HEK293 (cell line): ENCODE measurements at regions not wholly inside any gene's neighbourhood (a gene's known extent, or its start where the extent isn't known, plus 50 kb on each side); places are given as distances from the start of the nearest gene placed in this dataset.

Source experiments
- CTCF ChIA-PET: fragments of 350-600 bp; formaldehyde crosslinking; extraction: SDS; loops from one replicate; lab custom pipeline; 2021; ENCODE audit warnings: antibody characterized with exemption; lab: Yijun Ruan, JAX
- POLR2A ChIA-PET: fragments of 300-600 bp; formaldehyde crosslinking; extraction: SDS; loops from one replicate; lab custom pipeline; 2020; ENCODE audit warnings: antibody characterized with exemption, inconsistent platforms; lab: Yijun Ruan, JAX
- H3K27ac ChIP-seq: fragments of 200-500 bp; sonication (Bioruptor generic); 2 replicates; pipeline ENCODE4 v1.5.1; 2014; ENCODE audit warnings: low read depth, low read length, control low read depth, inconsistent platforms; ENCODE audit errors: extremely low read depth
- H3K36me3 ChIP-seq, 2 experiments: fragments of 200-500 bp in 1 of 2; sonication (Bioruptor generic) in 1 of 2; 1 replicate in 1 of 2; 2 replicates in 1 of 2; pipeline ENCODE4 v1.5.1; 2014 to 2017; ENCODE audit warnings: inconsistent platforms in 2 of 2, low read length in 2 of 2; ENCODE audit not compliant: control insufficient read depth in 2 of 2, insufficient read depth in 1 of 2
- H3K4me1 ChIP-seq: fragments of 200-500 bp; sonication (Bioruptor generic); 2 replicates; pipeline ENCODE4 v1.5.1; 2014; ENCODE audit warnings: mild to moderate bottlenecking, low read length, inconsistent platforms; ENCODE audit not compliant: control insufficient read depth, insufficient read depth
- H3K4me3 ChIP-seq: 2 replicates; pipeline ENCODE4 v1.5.1; 2011; ENCODE audit warnings: low read depth, mild to moderate bottlenecking, control low read depth, low read length, moderate library complexity
- H3K9me3 ChIP-seq: fragments of 200-500 bp; sonication (Bioruptor generic); 2 replicates; pipeline ENCODE4 v1.5.1; 2014; ENCODE audit warnings: low read depth, low read length, inconsistent platforms; ENCODE audit not compliant: control insufficient read depth, insufficient read depth
- HOXA7 ChIP-seq: sonication (generic); formaldehyde crosslinking; IDR thresholded peaks from 2 replicates; pipeline ENCODE4 v1.8.1; 2022; ENCODE audit warnings: missing genetic modification reagents, borderline replicate concordance
- IKZF3 ChIP-seq: fragments of 450-650 bp; IDR thresholded peaks from 2 replicates; pipeline ENCODE4 v1.5.0; 2018; ENCODE audit warnings: missing biosample characterization, mild to moderate bottlenecking, missing genetic modification characterization, moderate library complexity
- INSM2 ChIP-seq: fragments of 450-650 bp; formaldehyde crosslinking; IDR thresholded peaks from 2 replicates; pipeline ENCODE4 v1.5.1; 2016; ENCODE audit warnings: missing biosample characterization, missing genetic modification characterization
- OVOL3 ChIP-seq: fragments of 450-650 bp; formaldehyde crosslinking; IDR thresholded peaks from 2 replicates; pipeline ENCODE4 v1.5.1; 2016; ENCODE audit warnings: missing biosample characterization, missing genetic modification characterization
- ZBTB10 ChIP-seq: fragments of 450-650 bp; formaldehyde crosslinking; IDR thresholded peaks from 2 replicates; pipeline ENCODE4 v1.5.1; 2016; ENCODE audit warnings: missing biosample characterization, missing genetic modification characterization
- ZNF121 ChIP-seq: fragments of 450-650 bp; formaldehyde crosslinking; IDR thresholded peaks from 2 replicates; pipeline ENCODE4 v1.5.1; 2016; ENCODE audit warnings: missing biosample characterization, missing genetic modification characterization
- ZNF16 ChIP-seq: fragments of 450-650 bp; formaldehyde crosslinking; IDR thresholded peaks from 2 replicates; pipeline ENCODE4 v1.5.1; 2016; ENCODE audit warnings: low read depth, missing biosample characterization, missing genetic modification characterization
- ZNF18 ChIP-seq: fragments of 450-650 bp; formaldehyde crosslinking; IDR thresholded peaks from 2 replicates; pipeline ENCODE4 v1.5.1; 2016; ENCODE audit warnings: missing biosample characterization, missing genetic modification characterization
- ZNF266 ChIP-seq: fragments of 450-650 bp; formaldehyde crosslinking; IDR thresholded peaks from 2 replicates; pipeline ENCODE4 v1.5.1; 2016; ENCODE audit warnings: missing biosample characterization, missing genetic modification characterization, low read depth
- ZNF362 ChIP-seq: fragments of 450-650 bp; formaldehyde crosslinking; IDR thresholded peaks from 2 replicates; pipeline ENCODE4 v1.5.1; 2016; ENCODE audit warnings: missing biosample characterization, missing genetic modification characterization
- ZNF560 ChIP-seq: fragments of 450-650 bp; formaldehyde crosslinking; IDR thresholded peaks from 2 replicates; pipeline ENCODE4 v1.5.1; 2017; ENCODE audit warnings: missing biosample characterization, missing genetic modification characterization, borderline replicate concordance
- ZNF624 ChIP-seq: fragments of 450-650 bp; formaldehyde crosslinking; IDR thresholded peaks from 2 replicates; pipeline ENCODE4 v1.5.1; 2017; ENCODE audit warnings: missing biosample characterization, missing genetic modification characterization
- ZSCAN16 ChIP-seq: fragments of 450-650 bp; formaldehyde crosslinking; IDR thresholded peaks from 2 replicates; pipeline ENCODE4 v1.5.1; 2016; ENCODE audit warnings: missing biosample characterization, missing genetic modification characterization

GRCh38 chr1:38486085-38486484 lies 373.5 kb downstream of the RRAGC start:
- Histone ChIP-seq H3K4me3 (no peak overlapping the region), H3K4me1 (no peaks in the 10 kb centered on the region), H3K9me3 (no peaks in the 10 kb centered on the region)
- CTCF ChIA-PET = interaction anchor here (0.7 to 1.2 kb wide), 2 partner anchors 10 to 41 kb away, joined by 3 to 5 read pairs; no protein-coding TSS in a partner anchor
- no peak for TF ChIP-seq IKZF3 (tag by site-specific recombination)
- TF ChIP-seq ZNF560 (tag by site-specific recombination) = no peak
- TF ChIP-seq ZNF624 (tag by site-specific recombination) = no peak
- no peak for TF ChIP-seq ZNF18 (tag by site-specific recombination)
- no peak for TF ChIP-seq ZNF121
- TF ChIP-seq ZNF266 (tag by site-specific recombination) = no peak
- TF ChIP-seq, all 188 proteins: peak for 0
- Histone ChIP-seq H3K36me3 (no peaks in the 10 kb centered on the region), H3K27ac (no peak overlapping the region)
- POLR2A ChIA-PET = no interaction called here

- Histone ChIP-seq H3K4me3 (no peak overlapping the region), H3K27ac (no peak overlapping the region), H3K9me3 (no peaks in the 10 kb centered on the region), H3K36me3 (no peaks in the 10 kb centered on the region), H3K4me1 (no peaks in the 10 kb centered on the region)
- TF ChIP-seq ZNF16 (tag by site-specific recombination) = no peak
- TF ChIP-seq HOXA7 = no peak
- TF ChIP-seq ZBTB10 (tag by site-specific recombination) = no peak
- TF ChIP-seq ZNF362 (tag by site-specific recombination) = no peak
- TF ChIP-seq INSM2 (tag by site-specific recombination) = no peak
- TF ChIP-seq ZSCAN16 (tag by site-specific recombination) = no peak
- TF ChIP-seq OVOL3 (tag by site-specific recombination) = no peak
- ChIA-PET POLR2A (no interaction called here), CTCF (interaction anchor here (1.7 kb wide), 1 partner anchor 17 kb away, joined by 6 read pairs; no protein-coding TSS in a partner anchor)
Measured at GRCh38 chr1:38481871-38482826, 377.4 kb downstream of the RRAGC start.
